Osteocyte (in vitro differentiated cells): ENCODE measurements at regions not wholly inside any gene's neighbourhood (a gene's known extent, or its start where the extent isn't known, plus 50 kb on each side); places are given as distances from the start of the nearest gene placed in this dataset.

Experiments
- DNase-seq: peaks from one replicate; pipeline ENCODE4 v3.0.0; 2021; ENCODE audit warnings: mixed read lengths; ENCODE audit not compliant: unreplicated experiment; ENCODE audit errors: extremely low spot score
- H3K27ac Mint-ChIP-seq: one replicate; pipeline ENCODE4 v1.8.0; 2021; ENCODE audit warnings: mild to moderate bottlenecking, mixed read lengths; ENCODE audit not compliant: unreplicated experiment
- H3K27me3 Mint-ChIP-seq: one replicate; pipeline ENCODE4 v1.8.0; 2021; ENCODE audit warnings: mixed read lengths; ENCODE audit not compliant: unreplicated experiment
- H3K36me3 Mint-ChIP-seq: one replicate; pipeline ENCODE4 v1.8.0; 2021; ENCODE audit warnings: mixed read lengths; ENCODE audit not compliant: unreplicated experiment
- H3K4me1 Mint-ChIP-seq: one replicate; pipeline ENCODE4 v1.8.0; 2021; ENCODE audit warnings: mixed read lengths; ENCODE audit not compliant: unreplicated experiment
- H3K4me3 Mint-ChIP-seq: one replicate; pipeline ENCODE4 v1.8.0; 2021; ENCODE audit warnings: mild to moderate bottlenecking, moderate library complexity, mixed read lengths; ENCODE audit not compliant: unreplicated experiment
- H3K9me3 Mint-ChIP-seq: one replicate; pipeline ENCODE4 v1.8.0; 2021; ENCODE audit warnings: mixed read lengths; ENCODE audit not compliant: unreplicated experiment
- TF ChIP-seq, protein P1 (sequence below): fragments of 200-600 bp; sonication (generic); IDR thresholded peaks from 2 replicates; pipeline ENCODE4 v1.5.0; 2021; ENCODE audit warnings: antibody characterized with exemption, mild to moderate bottlenecking, moderate library complexity

DNA sequence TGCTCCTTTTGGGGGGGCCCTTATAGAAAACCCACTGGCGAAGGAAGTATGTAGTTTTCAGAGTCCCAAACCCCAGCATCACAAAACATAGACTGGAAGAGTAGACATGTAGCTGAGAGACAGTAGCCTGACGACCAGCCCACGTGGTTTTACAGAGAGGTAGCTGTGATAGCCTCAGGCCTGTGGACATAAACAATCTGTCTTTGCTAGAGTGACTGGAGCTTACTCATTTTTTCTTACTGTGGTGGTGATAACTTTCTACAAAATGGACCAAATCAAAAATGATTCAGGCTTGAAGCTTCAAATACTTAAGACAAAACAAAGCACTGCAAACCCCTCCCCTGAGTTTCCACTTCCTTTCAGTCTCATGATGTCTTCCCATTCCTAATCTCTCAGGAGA, 497.0 kb downstream of the RWDD3 start:
- Mint-ChIP-seq H3K9me3 (no peaks in the 10 kb centered on the region), H3K4me3 (no peak overlapping the region), H3K4me1 (no peaks in the 10 kb centered on the region), H3K27ac (no peak overlapping the region), H3K27me3 (no peaks in the 10 kb centered on the region), H3K36me3 (no peaks in the 10 kb centered on the region)
- no peak for DNase-seq
- TF ChIP-seq, protein P1, sequence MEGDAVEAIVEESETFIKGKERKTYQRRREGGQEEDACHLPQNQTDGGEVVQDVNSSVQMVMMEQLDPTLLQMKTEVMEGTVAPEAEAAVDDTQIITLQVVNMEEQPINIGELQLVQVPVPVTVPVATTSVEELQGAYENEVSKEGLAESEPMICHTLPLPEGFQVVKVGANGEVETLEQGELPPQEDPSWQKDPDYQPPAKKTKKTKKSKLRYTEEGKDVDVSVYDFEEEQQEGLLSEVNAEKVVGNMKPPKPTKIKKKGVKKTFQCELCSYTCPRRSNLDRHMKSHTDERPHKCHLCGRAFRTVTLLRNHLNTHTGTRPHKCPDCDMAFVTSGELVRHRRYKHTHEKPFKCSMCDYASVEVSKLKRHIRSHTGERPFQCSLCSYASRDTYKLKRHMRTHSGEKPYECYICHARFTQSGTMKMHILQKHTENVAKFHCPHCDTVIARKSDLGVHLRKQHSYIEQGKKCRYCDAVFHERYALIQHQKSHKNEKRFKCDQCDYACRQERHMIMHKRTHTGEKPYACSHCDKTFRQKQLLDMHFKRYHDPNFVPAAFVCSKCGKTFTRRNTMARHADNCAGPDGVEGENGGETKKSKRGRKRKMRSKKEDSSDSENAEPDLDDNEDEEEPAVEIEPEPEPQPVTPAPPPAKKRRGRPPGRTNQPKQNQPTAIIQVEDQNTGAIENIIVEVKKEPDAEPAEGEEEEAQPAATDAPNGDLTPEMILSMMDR: no peak

DNA sequence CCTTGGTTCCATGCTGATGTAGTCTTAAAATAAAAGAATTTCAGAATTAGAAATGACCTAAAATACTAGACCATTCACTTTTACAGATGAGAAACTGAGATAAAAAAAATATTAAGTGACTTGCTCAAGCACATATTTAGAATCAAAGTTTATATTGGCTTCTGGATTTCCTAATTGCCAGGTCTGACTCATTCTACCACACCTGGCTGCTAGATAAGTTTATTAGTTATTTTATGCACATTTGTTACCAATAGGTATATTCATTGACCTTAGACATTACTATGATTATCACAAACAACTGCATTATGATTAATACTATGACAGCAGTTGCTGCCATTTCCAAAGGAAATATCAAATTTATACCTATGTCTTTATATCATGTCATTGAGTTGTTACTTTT, 497.5 kb downstream of the RWDD3 start:
- no peaks in the 10 kb centered on the region for H3K36me3 Mint-ChIP-seq

DNA sequence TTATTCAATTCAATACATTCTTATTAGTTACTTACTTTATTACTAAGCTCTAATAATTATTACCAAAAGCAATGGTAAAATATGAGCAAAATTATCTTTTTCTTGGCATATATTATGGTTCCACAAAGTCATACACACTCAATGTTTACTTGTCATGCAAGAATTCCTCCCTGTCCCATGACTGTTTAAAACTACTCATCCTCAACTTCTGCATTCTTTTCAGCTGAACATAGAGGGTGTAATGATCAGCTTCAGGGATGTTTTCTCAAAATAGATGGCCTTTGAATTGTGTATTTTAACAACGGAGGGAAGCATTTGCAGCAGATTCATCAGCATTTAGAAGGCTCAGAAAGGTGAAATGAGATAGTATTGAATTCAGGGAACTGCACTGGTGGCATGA, 499.0 kb downstream of the RWDD3 start:
- H3K36me3 Mint-ChIP-seq: no peaks in the 10 kb centered on the region
- DNase-seq: no peak
- TF ChIP-seq, protein P1: no peak
- H3K4me1 Mint-ChIP-seq: no peaks in the 10 kb centered on the region
- no peak overlapping the region for H3K27ac Mint-ChIP-seq
- H3K4me3 Mint-ChIP-seq: no peak overlapping the region
- no peaks in the 10 kb centered on the region for H3K27me3 Mint-ChIP-seq
- peaks cover 8% of the 10 kb centered on the region for H3K9me3 Mint-ChIP-seq

More for the DNA sequence above, 497.5 kb downstream of the RWDD3 start:
- no peaks in the 10 kb centered on the region for H3K9me3 Mint-ChIP-seq
- H3K4me3 Mint-ChIP-seq: no peak overlapping the region
- DNase-seq: no peak
- no peaks in the 10 kb centered on the region for H3K4me1 Mint-ChIP-seq
- H3K27me3 Mint-ChIP-seq: no peaks in the 10 kb centered on the region
- TF ChIP-seq, protein P1: no peak
- H3K27ac Mint-ChIP-seq: no peak overlapping the region

DNA sequence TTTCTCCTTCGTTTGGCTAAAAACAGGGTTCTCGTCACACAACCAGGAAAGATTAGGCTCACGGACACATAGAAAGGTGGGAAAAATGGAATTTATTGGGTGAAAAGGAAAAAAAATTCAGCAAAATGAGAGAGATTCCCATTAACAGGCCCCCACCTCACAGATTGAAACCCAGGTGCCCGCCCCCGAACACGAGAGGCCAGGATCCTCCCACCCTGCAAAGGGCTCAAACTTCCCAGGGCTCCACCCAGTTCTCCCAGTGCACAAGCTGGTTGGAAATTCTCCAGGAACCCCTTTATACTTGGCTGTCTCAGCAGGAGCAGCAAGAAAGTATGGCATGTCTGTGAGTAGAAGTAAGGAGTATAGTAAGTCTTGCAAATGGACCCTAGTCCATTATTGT, 499.7 kb downstream of the RWDD3 start:
- H3K4me3 Mint-ChIP-seq: no peak overlapping the region
- no peak for DNase-seq
- H3K4me1 Mint-ChIP-seq: no peaks in the 10 kb centered on the region
- H3K36me3 Mint-ChIP-seq: no peaks in the 10 kb centered on the region
- TF ChIP-seq, protein P1: no peak
- no peaks in the 10 kb centered on the region for H3K27me3 Mint-ChIP-seq
- H3K9me3 Mint-ChIP-seq: peaks cover 13% of the 10 kb centered on the region
- H3K27ac Mint-ChIP-seq: no peak overlapping the region

DNA sequence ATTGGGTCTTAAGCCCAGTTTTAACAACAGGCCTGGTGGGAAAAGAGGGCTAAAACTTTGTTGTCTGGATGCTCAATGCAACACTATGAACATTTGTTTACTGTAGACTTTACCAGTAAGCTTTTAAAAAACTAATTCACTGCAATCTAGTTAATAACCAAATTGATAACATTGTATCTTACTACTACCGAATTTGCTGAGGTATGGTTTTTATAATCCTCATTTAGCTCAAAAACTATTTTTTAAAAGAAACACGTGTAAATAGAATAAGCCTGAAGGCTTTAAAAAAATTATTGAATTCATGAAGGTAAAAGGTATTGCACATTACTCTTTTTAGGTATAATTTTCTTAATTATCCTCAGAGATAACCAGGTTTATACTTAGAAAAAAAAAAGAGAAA, 500.6 kb downstream of the RWDD3 start:
- Mint-ChIP-seq H3K4me1 (no peaks in the 10 kb centered on the region), H3K9me3 (peaks cover 13% of the 10 kb centered on the region)

More for the DNA sequence above, 500.6 kb downstream of the RWDD3 start:
- no peak overlapping the region for H3K27ac Mint-ChIP-seq
- no peak overlapping the region for H3K4me3 Mint-ChIP-seq
- no peaks in the 10 kb centered on the region for H3K36me3 Mint-ChIP-seq
- TF ChIP-seq, protein P1: no peak
- DNase-seq: no peak
- H3K27me3 Mint-ChIP-seq: no peaks in the 10 kb centered on the region
